ENCODE measurements at regions not wholly inside any gene's neighbourhood (a gene's known extent, or its start where the extent isn't known, plus 50 kb on each side); places are given as distances from the start of the nearest gene placed in this dataset.
"Not testable (repeated sequence)": the region's sequence is repeated elsewhere in the genome, so short reads cannot be mapped to it uniquely, and the experiment has no call there.

DNA sequence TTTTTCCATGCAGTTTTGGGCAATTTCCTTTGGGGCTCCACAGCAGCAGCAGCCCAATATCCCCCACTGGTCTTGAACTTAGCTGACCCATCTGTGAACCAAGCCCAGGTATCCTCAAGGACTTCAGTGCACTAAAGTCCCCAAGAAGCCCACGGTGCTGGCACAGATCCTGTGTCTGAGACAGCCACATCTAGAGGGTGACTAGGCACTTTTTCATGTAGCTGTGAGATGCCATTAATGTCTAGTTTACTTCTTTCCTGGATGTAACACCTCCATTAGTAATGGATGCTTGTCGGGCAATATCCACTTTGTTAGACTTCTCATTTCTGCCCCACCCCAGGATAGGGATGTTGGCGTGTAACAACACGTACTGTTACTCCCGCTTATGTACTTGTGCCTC lies 117.9 kb downstream of the GPCPD1 start:
- DNase-seq (ENCODE audit: low read depth in 2 of 2): no peak

DNA sequence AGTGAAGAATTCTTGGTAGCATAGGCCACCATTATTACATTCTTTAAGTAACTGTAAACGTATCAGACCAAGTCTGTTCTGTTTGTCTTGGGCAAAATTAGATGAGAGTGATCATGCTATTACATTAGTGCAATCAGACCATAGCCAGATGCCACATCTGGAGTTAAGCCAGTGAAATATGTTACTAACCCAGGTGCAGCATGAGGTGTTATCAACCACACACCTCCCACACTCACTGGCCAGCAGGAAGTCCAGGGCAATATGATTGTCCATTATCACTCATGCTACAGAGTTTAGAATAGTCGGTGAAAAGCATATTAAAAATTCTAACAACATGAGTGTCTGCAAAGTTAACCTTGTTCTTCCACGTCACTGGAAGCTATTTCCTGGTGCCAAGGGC lies 119.4 kb downstream of the GPCPD1 start:
- DNase-seq (ENCODE audit: low read depth in 2 of 2): no peak

DNA sequence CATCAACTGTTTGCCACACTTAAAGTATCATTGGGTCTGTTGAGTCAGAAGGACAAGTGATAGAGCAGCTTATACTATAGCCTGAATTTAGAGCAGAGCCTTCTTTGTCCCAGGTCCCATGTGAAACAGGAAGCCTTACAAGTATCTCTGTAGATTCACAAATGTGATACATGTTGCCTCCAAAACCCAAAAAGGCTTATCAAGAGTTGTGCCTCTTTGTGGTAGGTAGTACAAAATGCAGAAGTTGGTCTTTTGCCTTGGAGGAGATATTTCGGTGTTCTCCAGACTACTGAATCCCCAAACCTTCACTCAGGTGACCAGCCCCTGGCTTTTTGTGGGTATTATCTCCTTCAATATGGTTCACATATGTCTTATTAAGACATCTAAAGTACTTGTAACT lies 121.2 kb downstream of the GPCPD1 start:
- no peak for DNase-seq (ENCODE audit: low read depth in 2 of 2)

DNA sequence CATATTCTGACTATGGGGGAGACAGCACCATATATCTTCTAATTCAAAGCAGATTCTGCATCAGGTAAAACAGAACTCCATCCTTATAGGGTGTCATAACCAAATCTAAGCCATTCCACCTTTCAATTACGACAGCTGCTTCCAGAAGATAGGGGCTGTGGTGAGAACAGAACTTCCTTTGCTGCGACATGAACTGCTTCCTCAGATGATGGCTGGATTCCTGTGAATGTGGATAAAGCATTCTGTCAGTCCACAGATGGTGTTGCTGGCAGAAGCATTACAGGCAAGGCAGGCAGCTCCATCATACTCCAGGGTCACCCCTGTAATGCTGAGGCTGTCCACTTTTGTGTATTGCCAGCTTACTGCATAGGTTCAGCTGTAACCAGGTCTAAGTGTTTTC lies 122.0 kb downstream of the GPCPD1 start:
- no peak for DNase-seq (ENCODE audit: low read depth in 2 of 2)

DNA sequence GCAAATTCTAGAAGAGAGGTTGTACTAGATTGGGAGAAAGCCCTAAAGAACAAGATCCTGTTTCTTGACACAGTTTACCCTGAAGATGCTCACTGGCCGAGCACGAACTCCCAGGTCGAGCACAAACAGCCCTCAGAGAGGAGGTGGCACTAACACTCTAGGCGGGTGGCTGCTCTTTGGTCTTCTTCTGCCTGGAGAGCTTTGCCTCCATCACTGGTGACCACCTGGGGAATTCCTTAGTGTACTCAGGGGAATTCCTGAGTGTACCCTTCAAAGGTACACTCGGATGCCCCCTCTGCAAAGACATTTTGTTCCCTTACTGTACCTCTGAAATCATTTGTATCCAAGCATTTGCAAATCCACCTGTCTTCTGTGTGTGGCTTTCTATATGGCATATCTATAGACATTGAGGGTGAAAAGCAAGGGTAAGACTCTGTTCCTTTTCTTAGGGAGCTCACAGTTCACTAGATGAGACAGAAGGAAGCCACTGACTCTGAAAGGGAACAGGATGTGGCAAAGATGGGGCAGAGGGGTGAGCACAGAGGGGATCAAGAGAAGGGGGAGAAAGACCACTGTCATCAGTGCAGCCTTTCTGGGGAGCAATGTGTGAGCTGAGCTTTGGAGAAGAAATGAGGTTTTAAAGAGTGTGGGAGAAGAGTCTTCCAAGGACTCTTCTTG lies 124.3 kb downstream of the GPCPD1 start:
- no peak for DNase-seq (ENCODE audit: low read depth in 2 of 2)

DNA sequence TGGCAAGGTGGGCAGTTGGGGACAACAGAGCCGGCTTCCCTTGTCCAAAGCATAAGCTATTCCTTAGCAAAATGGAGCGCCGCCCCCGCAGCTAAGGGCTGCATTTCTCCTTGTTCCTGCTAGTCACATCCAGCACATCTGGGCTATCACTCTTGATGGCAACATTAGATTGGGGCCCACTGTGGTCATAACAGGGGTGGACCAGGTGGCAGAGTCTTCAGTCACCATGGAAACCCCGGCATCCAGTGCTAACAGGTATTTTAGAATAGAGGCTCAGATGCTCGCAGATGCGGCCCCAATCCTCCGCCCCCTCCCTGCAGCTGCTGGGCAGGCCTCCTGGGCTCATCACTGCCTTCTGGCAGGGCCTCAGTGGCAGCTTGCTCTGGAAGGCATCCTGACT lies 125.9 kb downstream of the GPCPD1 start:
- no peak for DNase-seq (ENCODE audit: low read depth in 2 of 2)

DNA sequence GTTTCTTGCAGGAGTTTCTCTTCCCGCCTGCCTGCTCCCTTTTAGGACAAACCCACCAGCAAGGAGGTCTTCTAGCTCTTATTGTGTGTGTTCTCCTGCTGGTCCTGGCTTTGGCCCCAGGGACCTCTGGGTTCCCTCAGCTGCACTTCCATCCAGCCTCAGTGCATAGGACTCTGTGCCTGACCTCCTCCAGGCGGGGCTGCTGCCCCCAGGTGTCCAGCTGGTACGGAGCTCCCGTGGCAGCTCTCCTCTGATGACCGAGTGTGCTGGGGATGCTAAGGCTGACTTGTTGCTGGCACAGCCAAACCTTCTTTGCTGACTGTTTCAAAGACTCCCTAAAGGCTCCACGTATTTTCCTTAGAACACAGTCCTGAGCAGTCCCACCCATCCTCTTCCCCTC lies 126.5 kb downstream of the GPCPD1 start:
- DNase-seq (ENCODE audit: low read depth in 2 of 2): no peak

DNA sequence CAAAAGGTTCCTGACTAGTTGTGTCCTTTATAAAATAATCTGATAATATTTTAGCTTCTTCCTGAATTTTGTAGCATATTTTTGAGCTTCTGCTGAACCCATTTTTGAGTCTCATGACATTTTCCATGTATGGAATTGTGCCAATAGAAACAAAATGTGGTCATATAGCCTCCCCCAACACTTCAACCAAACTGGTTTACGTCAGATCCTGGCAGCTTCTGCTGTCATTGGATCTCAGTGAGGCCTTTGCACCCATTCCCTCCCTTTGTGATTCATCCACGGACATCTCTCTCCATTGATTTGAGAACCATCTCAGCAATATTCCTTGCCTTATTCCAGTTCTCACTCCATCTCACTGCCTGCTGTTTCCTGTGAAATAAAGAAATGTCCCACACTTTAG lies 128.0 kb downstream of the GPCPD1 start:
- no peak for DNase-seq (ENCODE audit: low read depth in 2 of 2)

DNA sequence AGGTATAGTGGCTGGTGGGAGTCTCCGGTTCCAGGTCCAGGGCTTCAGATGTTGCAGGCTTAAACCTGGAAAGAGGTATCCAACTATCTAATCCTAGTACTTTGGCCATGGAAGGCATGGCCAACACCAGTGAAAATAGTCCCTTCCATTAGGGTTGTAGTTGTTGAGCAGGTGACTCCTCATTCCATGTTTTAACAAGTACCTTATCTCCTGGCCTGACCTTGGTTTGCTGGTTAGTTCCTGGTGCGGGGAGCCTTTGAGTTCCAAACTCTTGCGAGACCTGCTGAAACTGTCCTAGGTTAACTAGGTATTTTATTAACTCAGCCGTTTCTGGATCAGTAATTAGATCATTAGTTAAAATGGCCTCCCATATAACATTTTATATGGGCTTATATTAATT lies 128.9 kb downstream of the GPCPD1 start:
- DNase-seq (ENCODE audit: low read depth in 2 of 2): no peak

DNA sequence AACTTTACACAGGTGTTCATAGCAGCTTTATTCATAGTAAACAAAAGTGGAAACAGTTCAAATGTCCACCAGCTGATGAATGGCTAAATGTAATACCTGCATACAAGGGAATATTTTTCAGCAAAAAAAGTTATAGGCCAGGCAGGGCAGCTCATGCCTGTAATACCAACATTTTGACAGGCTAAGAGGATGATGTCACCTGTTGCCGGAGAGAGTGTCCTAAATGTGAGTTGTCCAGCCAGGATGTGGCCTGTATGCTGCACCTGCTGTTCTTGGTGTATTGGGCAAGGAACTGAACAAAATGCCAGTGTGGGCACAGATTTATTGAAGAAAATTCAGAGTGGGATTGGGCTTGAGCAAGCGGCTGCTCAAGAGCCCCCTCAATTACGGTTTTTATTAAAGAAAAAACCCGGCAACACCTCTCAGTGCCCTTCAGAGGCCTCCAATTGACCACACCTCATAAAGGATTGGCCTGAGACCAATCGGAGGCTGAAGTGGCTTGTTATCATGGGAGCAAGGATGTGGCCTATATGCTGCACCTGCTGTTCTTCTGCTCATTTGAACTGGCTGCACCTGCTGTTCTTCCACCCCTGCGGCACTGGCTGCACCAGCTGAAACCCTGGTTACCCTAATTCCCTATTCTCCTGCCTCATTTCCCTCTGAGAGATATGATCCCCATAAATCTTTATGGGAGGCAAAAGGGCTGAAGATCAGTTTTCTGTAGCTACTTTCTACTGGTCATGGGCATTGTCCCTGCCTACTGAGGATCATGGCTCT lies 129.8 kb downstream of the GPCPD1 start:
- DNase-seq (ENCODE audit: low read depth in 2 of 2): no peak

DNA sequence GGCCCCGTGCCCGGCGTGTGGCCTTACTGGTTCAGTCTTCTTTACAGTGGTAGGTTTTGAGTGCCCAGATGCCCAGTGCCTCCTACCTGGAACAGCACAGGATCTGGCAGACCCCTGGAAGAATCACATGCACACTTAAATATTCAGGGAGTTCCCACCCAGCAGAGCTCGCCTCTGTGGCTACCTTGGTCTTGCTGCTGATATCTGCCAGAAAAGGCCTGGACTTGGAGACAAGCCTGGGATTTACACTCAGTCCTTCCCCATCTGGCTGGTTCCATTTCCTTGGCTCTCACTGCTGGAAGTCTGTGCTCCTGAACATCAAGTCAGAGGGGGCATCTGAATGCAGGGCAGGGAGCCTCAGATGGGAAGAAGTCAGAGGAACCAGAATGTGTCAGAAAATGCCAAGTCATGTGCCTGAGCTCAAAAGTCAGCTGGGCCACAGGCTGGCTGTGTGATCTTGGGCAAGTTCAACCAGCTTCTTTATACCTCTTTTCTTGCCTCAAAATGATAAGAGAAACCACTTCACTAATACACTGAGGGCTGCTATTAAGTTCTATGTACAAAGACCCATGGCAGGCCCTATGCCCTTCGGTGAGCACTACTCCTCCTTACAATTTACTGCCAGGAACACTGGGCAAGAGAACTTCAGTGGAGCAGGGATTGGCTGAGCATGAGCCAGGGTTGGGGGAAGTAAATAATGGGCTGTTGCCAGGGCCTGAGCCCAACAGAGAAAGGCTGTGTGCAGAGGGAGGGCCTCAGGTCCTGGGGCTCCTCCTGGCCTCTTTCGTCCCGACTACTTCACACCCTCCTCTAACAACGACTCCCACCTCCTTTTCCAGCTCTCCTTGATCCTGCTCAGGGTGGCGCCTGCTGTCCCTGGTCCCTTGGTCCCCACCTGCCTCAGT lies 135.9 kb downstream of the GPCPD1 start:
- no peak for DNase-seq (ENCODE audit: low read depth in 2 of 2)

DNA sequence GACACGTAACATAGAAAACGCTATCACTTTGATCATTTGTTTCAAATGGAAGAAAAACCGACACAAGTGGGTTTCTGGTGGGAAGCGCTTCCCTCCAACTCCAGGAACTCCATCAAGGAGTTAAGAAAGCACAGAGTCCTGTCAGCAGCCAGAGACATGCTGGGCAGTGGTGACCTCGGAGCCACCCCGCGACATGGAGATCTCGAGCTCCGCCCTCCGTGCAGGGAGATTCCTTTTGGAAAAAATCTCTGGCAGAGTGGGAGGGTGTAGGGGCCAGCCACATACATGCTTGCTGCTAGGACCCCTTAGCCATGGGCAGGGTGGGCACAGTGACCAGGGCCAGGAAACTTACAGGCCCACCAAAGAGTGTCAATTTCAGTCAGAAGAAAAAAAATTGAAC lies 138.9 kb downstream of the GPCPD1 start:
- not testable (repeated sequence) for DNase-seq (ENCODE audit: low read depth in 2 of 2)

DNA sequence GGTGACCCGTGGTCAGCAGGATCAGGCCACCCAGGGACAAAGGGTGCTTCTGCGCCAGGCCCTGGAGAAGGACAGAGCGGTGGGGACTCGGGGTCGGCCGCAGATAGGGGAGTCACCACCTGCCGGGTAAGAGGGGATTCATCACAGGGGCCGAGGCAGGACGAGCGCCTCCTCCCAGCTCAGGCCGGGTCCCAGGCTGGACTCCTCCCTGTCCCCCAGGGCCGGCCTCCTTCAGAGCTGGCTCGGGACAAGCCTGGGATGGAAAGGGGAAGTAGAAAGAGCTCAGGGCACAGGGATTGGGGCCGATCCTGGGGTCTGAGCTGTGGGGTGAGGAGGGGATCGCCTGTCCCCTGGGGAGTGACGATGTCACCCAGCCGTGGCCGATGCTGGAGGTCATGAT lies 139.4 kb downstream of the GPCPD1 start:
- DNase-seq (ENCODE audit: low read depth in 2 of 2): no peak

DNA sequence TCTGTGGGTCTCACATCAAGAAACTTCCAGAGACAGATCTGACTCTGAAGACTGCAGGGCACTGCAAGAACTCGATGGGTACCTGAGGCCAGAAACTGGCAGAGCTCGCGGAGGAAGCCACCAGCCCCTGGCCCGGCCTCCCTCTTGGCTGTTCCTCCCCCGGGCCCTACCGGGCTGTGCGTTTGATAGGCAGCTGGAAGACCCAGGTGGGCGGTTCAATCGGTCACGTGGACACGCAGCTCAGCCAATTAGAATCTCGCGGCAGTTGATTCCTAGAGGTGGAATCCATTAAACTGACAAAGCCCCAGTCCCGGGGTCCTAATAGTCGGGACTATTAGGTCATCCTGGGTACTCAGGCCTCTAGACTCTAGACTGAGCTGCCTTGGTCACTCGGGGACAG lies 139.9 kb downstream of the GPCPD1 start:
- DNase-seq (ENCODE audit: low read depth in 2 of 2): no peak

DNA sequence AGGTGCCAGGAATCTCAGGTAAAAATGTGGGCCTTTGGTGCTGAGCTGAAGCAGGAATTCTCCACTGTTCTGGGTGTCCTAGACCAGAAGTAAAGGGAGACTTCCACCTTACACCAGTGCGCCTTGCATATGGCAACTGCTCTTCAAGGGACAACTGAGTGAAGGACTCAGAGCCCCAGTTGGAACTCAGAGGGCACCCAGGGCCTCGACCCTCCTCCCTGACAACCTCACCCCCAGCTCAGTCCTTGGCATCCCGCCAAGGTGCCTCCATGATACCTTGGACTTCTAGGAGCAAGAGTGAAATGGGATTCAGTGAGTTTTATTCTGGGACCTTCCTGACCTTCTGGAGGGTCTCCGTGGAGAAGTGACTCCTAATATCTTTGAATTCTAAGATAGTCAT lies 140.3 kb downstream of the GPCPD1 start:
- DNase-seq (ENCODE audit: low read depth in 2 of 2): no peak

DNA sequence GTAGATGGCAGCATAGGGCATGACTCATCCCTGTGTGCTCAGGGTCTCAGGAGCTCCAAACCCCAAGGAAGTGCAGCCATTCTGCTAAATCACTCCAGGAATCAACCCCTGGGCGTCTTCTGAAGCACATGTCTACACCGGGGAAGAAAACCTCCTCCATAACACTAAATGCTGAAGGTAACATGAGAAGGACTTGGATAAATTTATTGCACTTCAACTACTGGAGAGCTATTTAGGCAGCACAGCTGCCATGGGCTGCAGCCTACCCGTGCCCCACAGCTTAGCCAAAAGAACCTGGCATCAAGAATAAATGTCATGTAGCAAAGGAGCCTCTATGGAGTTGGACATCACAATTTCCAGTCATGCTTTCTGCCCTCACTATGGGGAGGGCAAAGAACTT lies 141.7 kb downstream of the GPCPD1 start:
- DNase-seq (ENCODE audit: low read depth in 2 of 2): no peak

DNA sequence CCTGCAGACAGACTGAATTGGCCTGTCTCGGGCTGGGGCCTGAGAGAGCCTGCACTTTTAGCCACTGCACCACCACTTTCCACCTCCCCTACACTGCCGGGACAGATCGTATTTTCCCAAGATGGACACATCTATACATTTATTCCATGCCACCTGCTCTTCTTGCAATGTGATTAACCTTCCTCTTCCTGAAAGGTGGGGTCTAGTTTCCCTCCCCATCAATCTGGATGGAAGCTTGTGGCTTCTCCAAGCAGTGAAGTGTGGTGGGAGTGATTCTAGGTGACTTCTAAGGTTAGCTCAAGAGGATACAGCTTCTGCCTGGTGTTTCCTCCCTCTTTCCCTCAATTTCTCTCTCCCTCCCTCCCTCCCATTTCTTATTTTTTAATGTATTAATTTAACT lies 143.7 kb downstream of the GPCPD1 start:
- no peak for DNase-seq (ENCODE audit: low read depth in 2 of 2)

DNA sequence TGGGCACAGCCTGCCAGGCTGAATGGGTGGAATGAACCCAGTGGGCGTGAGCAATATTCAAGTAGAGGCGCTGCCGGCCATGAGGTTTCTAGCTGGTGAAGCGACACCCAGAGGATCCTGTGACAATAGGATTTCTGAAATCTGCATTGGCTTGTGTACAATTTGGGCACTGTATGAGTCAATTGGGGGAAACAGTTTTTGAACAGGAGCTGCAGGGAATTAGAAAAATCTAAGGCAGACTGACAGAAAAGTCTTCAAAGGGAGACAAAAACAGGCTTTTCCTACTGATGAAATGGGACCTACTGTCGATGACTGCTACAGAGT lies 145.2 kb downstream of the GPCPD1 start:
- no peak for DNase-seq (ENCODE audit: low read depth in 2 of 2)

DNA sequence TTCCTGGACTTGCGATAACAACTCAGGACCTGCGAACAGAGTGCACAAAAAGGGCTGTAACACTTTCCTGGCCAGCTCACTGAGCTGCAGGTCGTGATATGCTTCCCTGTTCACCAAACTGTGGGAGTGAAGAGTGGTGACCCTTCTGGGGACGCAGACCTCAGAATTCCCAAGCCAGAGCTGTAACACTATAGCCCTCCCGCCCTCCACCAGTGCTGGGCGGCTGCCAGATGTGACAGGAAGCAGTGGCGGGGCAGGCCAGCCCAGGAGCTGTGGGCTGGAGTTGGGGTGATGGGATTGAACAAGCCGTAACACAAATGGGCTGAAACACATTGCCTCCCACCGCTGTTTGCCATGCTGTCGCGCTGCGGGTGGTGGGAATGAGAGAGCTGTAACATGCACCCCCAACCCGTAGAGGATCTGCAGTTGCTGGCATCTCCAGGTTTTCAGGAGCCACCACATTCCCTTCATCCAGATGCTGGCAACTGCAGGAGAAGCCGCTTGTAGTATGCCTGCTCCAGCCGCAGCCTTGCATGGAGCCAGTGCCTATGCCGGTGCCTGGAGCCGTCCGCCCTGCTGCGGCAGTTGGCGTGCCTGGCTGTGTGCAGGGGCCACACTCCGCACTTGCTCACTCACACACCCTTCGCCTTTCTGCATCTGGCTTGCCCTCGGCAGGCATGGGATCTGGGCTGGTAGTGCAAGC lies 145.8 kb downstream of the GPCPD1 start:
- DNase-seq (ENCODE audit: low read depth in 2 of 2): no peak

DNA sequence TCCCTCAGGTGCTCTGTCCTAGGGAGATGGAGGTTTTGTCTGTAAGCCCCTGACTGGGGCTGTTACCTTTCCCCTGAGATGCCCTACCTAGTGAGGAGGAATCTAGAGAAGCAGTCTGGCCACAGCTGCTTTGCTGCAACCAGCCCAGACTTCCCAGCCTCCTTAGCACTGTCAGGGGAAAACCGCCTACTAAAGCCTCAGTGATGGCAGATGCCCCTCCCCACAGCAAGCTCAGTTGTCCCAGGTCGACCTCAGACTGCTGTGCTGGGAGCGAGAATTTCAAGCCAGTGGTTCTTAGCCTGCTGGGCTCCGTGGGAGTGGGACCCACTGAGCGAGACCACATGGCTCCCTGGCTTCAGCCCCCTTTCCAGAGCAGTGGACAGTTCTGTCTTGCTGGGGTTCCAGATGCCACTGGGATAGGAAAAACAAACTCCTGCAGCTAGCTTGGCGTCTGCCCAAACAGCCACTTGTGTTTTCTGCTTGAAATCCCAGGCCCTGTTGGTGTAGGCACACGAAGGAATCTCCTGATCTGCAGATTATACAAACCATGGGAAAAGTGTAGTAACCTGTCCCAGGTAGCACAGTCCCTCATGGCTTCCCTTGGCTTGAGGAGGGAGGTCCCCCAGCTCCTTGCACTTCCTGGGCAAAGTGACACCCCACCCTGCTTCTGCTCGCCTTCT lies 146.4 kb upstream of the PROKR2 start:
- no peak for DNase-seq (ENCODE audit: low read depth in 2 of 2)

DNA sequence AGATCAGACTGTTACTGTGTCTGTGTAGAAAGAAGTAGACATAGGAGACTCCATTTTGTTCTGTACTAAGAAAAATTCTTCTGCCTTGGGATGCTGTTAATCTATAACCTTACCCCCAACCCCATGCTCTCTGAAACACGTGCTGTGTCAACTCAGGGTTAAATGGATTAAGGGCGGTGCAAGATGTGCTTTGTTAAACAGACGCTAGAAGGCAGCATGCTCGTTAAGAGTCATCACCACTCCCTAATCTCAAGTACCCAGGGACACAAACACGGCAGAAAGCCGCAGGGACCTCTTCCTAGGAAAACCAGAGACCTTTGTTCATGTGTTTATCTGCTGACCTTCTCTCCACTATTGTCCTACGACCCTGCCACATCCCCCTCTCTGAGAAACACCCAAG lies 137.0 kb upstream of the PROKR2 start:
- not testable (repeated sequence) for DNase-seq (ENCODE audit: low read depth in 2 of 2)

DNA sequence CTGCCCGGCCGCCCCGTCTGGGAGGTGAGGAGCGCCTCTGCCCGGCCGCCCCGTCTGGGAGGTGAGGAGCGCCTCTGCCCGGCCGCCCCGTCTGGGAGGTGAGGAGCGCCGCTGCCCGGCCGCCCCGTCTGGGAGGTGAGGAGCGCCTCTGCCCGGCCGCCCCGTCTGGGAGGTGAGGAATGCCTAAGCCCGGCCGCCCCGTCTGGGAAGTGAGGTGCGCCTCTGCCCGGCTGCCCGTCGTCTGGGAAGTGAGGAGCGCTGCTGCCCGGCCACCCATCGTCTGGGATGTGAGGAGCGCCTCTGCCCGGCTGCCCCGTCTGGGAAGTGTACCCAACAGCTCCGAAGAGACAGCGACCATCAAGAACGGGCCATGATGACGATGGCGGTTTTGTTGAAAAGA lies 136.6 kb upstream of the PROKR2 start:
- not testable (repeated sequence) for DNase-seq (ENCODE audit: low read depth in 2 of 2)
